SH-SY5Y (cell line): ENCODE measurements at regions not wholly inside any gene's neighbourhood (a gene's known extent, or its start where the extent isn't known, plus 50 kb on each side); places are given as distances from the start of the nearest gene placed in this dataset.

ENCODE experiments used
- GATA2 ChIP-seq: IDR thresholded peaks from 2 replicates; pipeline ENCODE4 v1.6.1; 2011; ENCODE audit warnings: mild to moderate bottlenecking, low read depth, low read length
- GATA3 ChIP-seq: IDR thresholded peaks from 2 replicates; pipeline ENCODE4 v1.6.1; 2011; ENCODE audit warnings: low read depth, mild to moderate bottlenecking, low read length, moderate library complexity

- TF ChIP-seq GATA2, result no peak
- TF ChIP-seq GATA3, result no peak
Measured at GRCh38 chr1:38508232-38508631, 351.3 kb downstream of the RRAGC start.
